ENCODE measurements at regions not wholly inside any gene's neighbourhood (a gene's known extent, or its start where the extent isn't known, plus 50 kb on each side); places are given as distances from the start of the nearest gene placed in this dataset.

- H3K4me1 ChIP-seq (ENCODE audit: insufficient read depth, low read length), result no peaks in the 10 kb centered on the region
- H3K9ac ChIP-seq (ENCODE audit: low read depth, low read length), result no peak overlapping the region
- H3K36me3 ChIP-seq (ENCODE audit: insufficient read depth, low read length), result no peaks in the 10 kb centered on the region
- no peaks in the 10 kb centered on the region for H3K9me3 ChIP-seq (ENCODE audit: control insufficient read depth, insufficient read depth, low read length)
Observed at GRCh38 chr11:80086496-80087055, 645.7 kb upstream of the TENM4 start.

- Histone ChIP-seq H3K9me3 (ENCODE audit: control insufficient read depth, insufficient read depth, low read length) (no peaks in the 10 kb centered on the region), H3K9ac (ENCODE audit: low read depth, low read length) (no peak overlapping the region), H3K4me1 (ENCODE audit: insufficient read depth, low read length) (no peaks in the 10 kb centered on the region), H3K36me3 (ENCODE audit: insufficient read depth, low read length) (no peaks in the 10 kb centered on the region)
Observed at GRCh38 chr11:80085563-80085962, 644.7 kb upstream of the TENM4 start.

- H3K4me1 ChIP-seq (ENCODE audit: insufficient read depth, low read length), result no peaks in the 10 kb centered on the region
- H3K9me3 ChIP-seq (ENCODE audit: control insufficient read depth, insufficient read depth, low read length), result no peaks in the 10 kb centered on the region
- H3K36me3 ChIP-seq (ENCODE audit: insufficient read depth, low read length), result no peaks in the 10 kb centered on the region
- no peak overlapping the region for H3K9ac ChIP-seq (ENCODE audit: low read depth, low read length)
Observed at GRCh38 chr11:80084608-80085007, 643.8 kb upstream of the TENM4 start.

GRCh38 chr11:80083531-80083951 lies 642.7 kb upstream of the TENM4 start:
- Histone ChIP-seq H3K9ac (ENCODE audit: low read depth, low read length) (no peak overlapping the region), H3K4me1 (ENCODE audit: insufficient read depth, low read length) (no peaks in the 10 kb centered on the region), H3K36me3 (ENCODE audit: insufficient read depth, low read length) (no peaks in the 10 kb centered on the region), H3K9me3 (ENCODE audit: control insufficient read depth, insufficient read depth, low read length) (no peaks in the 10 kb centered on the region)

- H3K4me1 ChIP-seq (ENCODE audit: insufficient read depth, low read length), result no peaks in the 10 kb centered on the region
- H3K36me3 ChIP-seq (ENCODE audit: insufficient read depth, low read length), result no peaks in the 10 kb centered on the region
- H3K9me3 ChIP-seq (ENCODE audit: control insufficient read depth, insufficient read depth, low read length), result no peaks in the 10 kb centered on the region
- no peak overlapping the region for H3K9ac ChIP-seq (ENCODE audit: low read depth, low read length)
Observed at GRCh38 chr11:80082406-80082805, 641.6 kb upstream of the TENM4 start.

GRCh38 chr11:80077113-80077512 lies 636.3 kb upstream of the TENM4 start:
- no peaks in the 10 kb centered on the region for H3K4me1 ChIP-seq (ENCODE audit: insufficient read depth, low read length)
- no peaks in the 10 kb centered on the region for H3K36me3 ChIP-seq (ENCODE audit: insufficient read depth, low read length)
- no peaks in the 10 kb centered on the region for H3K9me3 ChIP-seq (ENCODE audit: control insufficient read depth, insufficient read depth, low read length)
- H3K9ac ChIP-seq (ENCODE audit: low read depth, low read length), result no peak overlapping the region

GRCh38 chr11:80074837-80075236 lies 634.0 kb upstream of the TENM4 start:
- Histone ChIP-seq H3K9me3 (ENCODE audit: control insufficient read depth, insufficient read depth, low read length) (no peaks in the 10 kb centered on the region), H3K4me1 (ENCODE audit: insufficient read depth, low read length) (no peaks in the 10 kb centered on the region), H3K36me3 (ENCODE audit: insufficient read depth, low read length) (no peaks in the 10 kb centered on the region), H3K9ac (ENCODE audit: low read depth, low read length) (no peak overlapping the region)

- Histone ChIP-seq H3K36me3 (ENCODE audit: insufficient read depth, low read length) (no peaks in the 10 kb centered on the region), H3K4me1 (ENCODE audit: insufficient read depth, low read length) (no peaks in the 10 kb centered on the region), H3K9ac (ENCODE audit: low read depth, low read length) (no peak overlapping the region), H3K9me3 (ENCODE audit: control insufficient read depth, insufficient read depth, low read length) (no peaks in the 10 kb centered on the region)
Observed at GRCh38 chr11:80066291-80066690, 625.5 kb upstream of the TENM4 start.

- H3K9ac ChIP-seq (ENCODE audit: low read depth, low read length), result no peak overlapping the region
- no peaks in the 10 kb centered on the region for H3K9me3 ChIP-seq (ENCODE audit: control insufficient read depth, insufficient read depth, low read length)
- no peaks in the 10 kb centered on the region for H3K4me1 ChIP-seq (ENCODE audit: insufficient read depth, low read length)
- H3K36me3 ChIP-seq (ENCODE audit: insufficient read depth, low read length), result no peaks in the 10 kb centered on the region
Observed at GRCh38 chr11:80065086-80065485, 624.3 kb upstream of the TENM4 start.

GRCh38 chr11:80061056-80061455 lies 620.2 kb upstream of the TENM4 start:
- Histone ChIP-seq H3K4me1 (ENCODE audit: insufficient read depth, low read length) (no peaks in the 10 kb centered on the region), H3K9me3 (ENCODE audit: control insufficient read depth, insufficient read depth, low read length) (no peaks in the 10 kb centered on the region), H3K9ac (ENCODE audit: low read depth, low read length) (no peak overlapping the region), H3K36me3 (ENCODE audit: insufficient read depth, low read length) (no peaks in the 10 kb centered on the region)

- Histone ChIP-seq H3K4me1 (ENCODE audit: insufficient read depth, low read length) (no peaks in the 10 kb centered on the region), H3K9ac (ENCODE audit: low read depth, low read length) (no peak overlapping the region), H3K9me3 (ENCODE audit: control insufficient read depth, insufficient read depth, low read length) (no peaks in the 10 kb centered on the region), H3K36me3 (ENCODE audit: insufficient read depth, low read length) (no peaks in the 10 kb centered on the region)
Observed at GRCh38 chr11:80054582-80055165, 613.8 kb upstream of the TENM4 start.

- Histone ChIP-seq H3K9me3 (ENCODE audit: control insufficient read depth, insufficient read depth, low read length) (no peaks in the 10 kb centered on the region), H3K4me1 (ENCODE audit: insufficient read depth, low read length) (no peaks in the 10 kb centered on the region), H3K9ac (ENCODE audit: low read depth, low read length) (no peak overlapping the region), H3K36me3 (ENCODE audit: insufficient read depth, low read length) (no peaks in the 10 kb centered on the region)
Observed at GRCh38 chr11:80048513-80048912, 607.7 kb upstream of the TENM4 start.

- Histone ChIP-seq H3K36me3 (ENCODE audit: insufficient read depth, low read length) (no peaks in the 10 kb centered on the region), H3K4me1 (ENCODE audit: insufficient read depth, low read length) (no peaks in the 10 kb centered on the region), H3K9me3 (ENCODE audit: control insufficient read depth, insufficient read depth, low read length) (no peaks in the 10 kb centered on the region), H3K9ac (ENCODE audit: low read depth, low read length) (no peak overlapping the region)
Observed at GRCh38 chr11:80041136-80042000, 600.5 kb upstream of the TENM4 start.

GRCh38 chr11:80034801-80035200 lies 594.0 kb upstream of the TENM4 start:
- Histone ChIP-seq H3K9me3 (ENCODE audit: control insufficient read depth, insufficient read depth, low read length) (no peaks in the 10 kb centered on the region), H3K36me3 (ENCODE audit: insufficient read depth, low read length) (no peaks in the 10 kb centered on the region), H3K4me1 (ENCODE audit: insufficient read depth, low read length) (no peaks in the 10 kb centered on the region), H3K9ac (ENCODE audit: low read depth, low read length) (no peak overlapping the region)

GRCh38 chr11:80031014-80031600 lies 590.3 kb upstream of the TENM4 start:
- Histone ChIP-seq H3K36me3 (ENCODE audit: insufficient read depth, low read length) (no peaks in the 10 kb centered on the region), H3K9me3 (ENCODE audit: control insufficient read depth, insufficient read depth, low read length) (no peaks in the 10 kb centered on the region), H3K4me1 (ENCODE audit: insufficient read depth, low read length) (no peaks in the 10 kb centered on the region), H3K9ac (ENCODE audit: low read depth, low read length) (no peak overlapping the region)

All from ES-I3 (cell line).